ENCODE measurements at regions not wholly inside any gene's neighbourhood (a gene's known extent, or its start where the extent isn't known, plus 50 kb on each side); places are given as distances from the start of the nearest gene placed in this dataset.

GRCh38 chr18:43777636-43778304, 500.5 kb upstream of the SYT4 start:
- TF ChIP-seq EZH2 (IDR thresholded peaks at IDR 0.05; ENCODE audit: insufficient read depth, poor library complexity, severe bottlenecking) (no peak), EZH2phosphoT487 (IDR thresholded peaks at IDR 0.05; ENCODE audit: insufficient read depth, low read depth) (no peak)
